ENCODE measurements at regions not wholly inside any gene's neighbourhood (a gene's known extent, or its start where the extent isn't known, plus 50 kb on each side); places are given as distances from the start of the nearest gene placed in this dataset.

GRCh38 chr4:131540256-131540655, 1608.8 kb upstream of the PCDH10 start:
- no peak overlapping the region for H4K5ac ChIP-seq (ENCODE audit: low read length)
- DNase-seq: no peak
- no peak overlapping the region for H3K18ac ChIP-seq (ENCODE audit: low read length)
- no peaks in the 10 kb centered on the region for H3K36me3 ChIP-seq (ENCODE audit: control insufficient read depth, insufficient read depth, low read length)
- no peak overlapping the region for H3K23ac ChIP-seq (ENCODE audit: low read length)
- H3K56ac ChIP-seq (ENCODE audit: low read length): no peak overlapping the region
- H2BK120ac ChIP-seq (ENCODE audit: low read depth, low read length): no peak overlapping the region
- no peak overlapping the region for H2BK5ac ChIP-seq (ENCODE audit: low read length)
- H3K79me2 ChIP-seq (ENCODE audit: control insufficient read depth, insufficient read depth, low read length): no peaks in the 10 kb centered on the region
- H2AK5ac ChIP-seq (ENCODE audit: low read length): no peak overlapping the region
- no peak overlapping the region for H3K9ac ChIP-seq (ENCODE audit: low read length)
- no peak overlapping the region for H3K4me2 ChIP-seq (ENCODE audit: low read length)
- H3K4me1 ChIP-seq (ENCODE audit: control insufficient read depth, low read depth, low read length): no peaks in the 10 kb centered on the region
- WGBS (ENCODE audit: extremely low coverage, insufficient coverage, low lambda C conversion rate): no CpG with 5 or more reads among the region's 3 CpGs
- no peaks in the 10 kb centered on the region for H3K79me1 ChIP-seq (ENCODE audit: low read length)
- no peaks in the 10 kb centered on the region for H3K27me3 ChIP-seq (ENCODE audit: insufficient read depth, low read length, poor library complexity)
- H2BK15ac ChIP-seq (replicated peaks; ENCODE audit: low read depth): no peak overlapping the region
- no peak overlapping the region for H3K27ac ChIP-seq (ENCODE audit: low read depth, low read length)
- no peak overlapping the region for H3K4me3 ChIP-seq (ENCODE audit: low read length)
- no peak overlapping the region for H4K8ac ChIP-seq (ENCODE audit: low read depth, low read length)
- no peak overlapping the region for H3K4ac ChIP-seq (ENCODE audit: low read depth, low read length)

- Histone ChIP-seq H3K4me2 (ENCODE audit: low read length) (no peak overlapping the region), H3K4me1 (ENCODE audit: control insufficient read depth, low read depth, low read length) (no peaks in the 10 kb centered on the region), H3K36me3 (ENCODE audit: control insufficient read depth, insufficient read depth, low read length) (no peaks in the 10 kb centered on the region), H3K79me2 (ENCODE audit: control insufficient read depth, insufficient read depth, low read length) (no peaks in the 10 kb centered on the region), H3K4ac (ENCODE audit: low read depth, low read length) (no peak overlapping the region), H3K79me1 (ENCODE audit: low read length) (no peaks in the 10 kb centered on the region), H2BK120ac (ENCODE audit: low read depth, low read length) (no peak overlapping the region), H3K27me3 (ENCODE audit: insufficient read depth, low read length, poor library complexity) (no peaks in the 10 kb centered on the region), H3K27ac (ENCODE audit: low read depth, low read length) (no peak overlapping the region), H3K56ac (ENCODE audit: low read length) (no peak overlapping the region), H2BK5ac (ENCODE audit: low read length) (no peak overlapping the region), H3K4me3 (ENCODE audit: low read length) (no peak overlapping the region), H3K18ac (ENCODE audit: low read length) (no peak overlapping the region), H4K5ac (ENCODE audit: low read length) (no peak overlapping the region), H3K23ac (ENCODE audit: low read length) (no peak overlapping the region), H2BK15ac (replicated peaks; ENCODE audit: low read depth) (no peak overlapping the region), H4K8ac (ENCODE audit: low read depth, low read length) (no peak overlapping the region), H3K9ac (ENCODE audit: low read length) (no peak overlapping the region), H2AK5ac (ENCODE audit: low read length) (no peak overlapping the region)
- no peak for DNase-seq
- no CpG with 5 or more reads among the region's 7 CpGs for WGBS (ENCODE audit: extremely low coverage, insufficient coverage, low lambda C conversion rate)
These were observed 1601.5 kb upstream of the PCDH10 start for GRCh38 chr4:131547506-131547981.

- no peak overlapping the region for H4K5ac ChIP-seq (ENCODE audit: low read length)
- no peak overlapping the region for H2AK5ac ChIP-seq (ENCODE audit: low read length)
- no peak overlapping the region for H3K18ac ChIP-seq (ENCODE audit: low read length)
- H3K36me3 ChIP-seq (ENCODE audit: control insufficient read depth, insufficient read depth, low read length): no peaks in the 10 kb centered on the region
- no peak overlapping the region for H3K4me3 ChIP-seq (ENCODE audit: low read length)
- no peak overlapping the region for H3K27ac ChIP-seq (ENCODE audit: low read depth, low read length)
- no peaks in the 10 kb centered on the region for H3K79me2 ChIP-seq (ENCODE audit: control insufficient read depth, insufficient read depth, low read length)
- DNase-seq: no peak
- no peaks in the 10 kb centered on the region for H3K27me3 ChIP-seq (ENCODE audit: insufficient read depth, low read length, poor library complexity)
- H2BK15ac ChIP-seq (replicated peaks; ENCODE audit: low read depth): no peak overlapping the region
- H3K4ac ChIP-seq (ENCODE audit: low read depth, low read length): no peak overlapping the region
- no peaks in the 10 kb centered on the region for H3K4me1 ChIP-seq (ENCODE audit: control insufficient read depth, low read depth, low read length)
- no peak overlapping the region for H2BK120ac ChIP-seq (ENCODE audit: low read depth, low read length)
- WGBS (ENCODE audit: extremely low coverage, insufficient coverage, low lambda C conversion rate): no CpG with 5 or more reads among the region's 1 CpG
- H3K56ac ChIP-seq (ENCODE audit: low read length): no peak overlapping the region
- no peaks in the 10 kb centered on the region for H3K79me1 ChIP-seq (ENCODE audit: low read length)
- H4K8ac ChIP-seq (ENCODE audit: low read depth, low read length): no peak overlapping the region
- no peak overlapping the region for H3K4me2 ChIP-seq (ENCODE audit: low read length)
- no peak overlapping the region for H3K9ac ChIP-seq (ENCODE audit: low read length)
- no peak overlapping the region for H3K23ac ChIP-seq (ENCODE audit: low read length)
- no peak overlapping the region for H2BK5ac ChIP-seq (ENCODE audit: low read length)
These were observed 1597.8 kb upstream of the PCDH10 start for GRCh38 chr4:131551306-131551705.

GRCh38 chr4:131566026-131566425, 1583.1 kb upstream of the PCDH10 start:
- Histone ChIP-seq H3K4me1 (ENCODE audit: control insufficient read depth, low read depth, low read length) (no peaks in the 10 kb centered on the region), H3K4me3 (ENCODE audit: low read length) (no peak overlapping the region), H3K27me3 (ENCODE audit: insufficient read depth, low read length, poor library complexity) (no peaks in the 10 kb centered on the region), H4K5ac (ENCODE audit: low read length) (no peak overlapping the region), H2AK5ac (ENCODE audit: low read length) (no peak overlapping the region), H2BK5ac (ENCODE audit: low read length) (no peak overlapping the region), H3K9ac (ENCODE audit: low read length) (no peak overlapping the region), H3K18ac (ENCODE audit: low read length) (no peak overlapping the region), H3K79me2 (ENCODE audit: control insufficient read depth, insufficient read depth, low read length) (no peaks in the 10 kb centered on the region), H3K36me3 (ENCODE audit: control insufficient read depth, insufficient read depth, low read length) (no peaks in the 10 kb centered on the region), H3K27ac (ENCODE audit: low read depth, low read length) (no peak overlapping the region), H4K8ac (ENCODE audit: low read depth, low read length) (no peak overlapping the region), H3K79me1 (ENCODE audit: low read length) (no peaks in the 10 kb centered on the region), H3K56ac (ENCODE audit: low read length) (no peak overlapping the region), H3K4ac (ENCODE audit: low read depth, low read length) (no peak overlapping the region), H2BK120ac (ENCODE audit: low read depth, low read length) (no peak overlapping the region), H3K4me2 (ENCODE audit: low read length) (no peak overlapping the region), H2BK15ac (replicated peaks; ENCODE audit: low read depth) (no peak overlapping the region), H3K23ac (ENCODE audit: low read length) (no peak overlapping the region)
- WGBS (ENCODE audit: extremely low coverage, insufficient coverage, low lambda C conversion rate): no CpG with 5 or more reads among the region's 1 CpG
- DNase-seq: no peak

GRCh38 chr4:131584587-131584986, 1564.5 kb upstream of the PCDH10 start:
- H3K79me2 ChIP-seq (ENCODE audit: control insufficient read depth, insufficient read depth, low read length): no peaks in the 10 kb centered on the region
- H3K27ac ChIP-seq (ENCODE audit: low read depth, low read length): no peak overlapping the region
- no peaks in the 10 kb centered on the region for H3K36me3 ChIP-seq (ENCODE audit: control insufficient read depth, insufficient read depth, low read length)
- H3K56ac ChIP-seq (ENCODE audit: low read length): no peak overlapping the region
- no peaks in the 10 kb centered on the region for H3K4me1 ChIP-seq (ENCODE audit: control insufficient read depth, low read depth, low read length)
- no peak overlapping the region for H3K18ac ChIP-seq (ENCODE audit: low read length)
- no peak overlapping the region for H4K5ac ChIP-seq (ENCODE audit: low read length)
- no peak overlapping the region for H4K8ac ChIP-seq (ENCODE audit: low read depth, low read length)
- no peak overlapping the region for H3K4me3 ChIP-seq (ENCODE audit: low read length)
- H3K27me3 ChIP-seq (ENCODE audit: insufficient read depth, low read length, poor library complexity): no peaks in the 10 kb centered on the region
- no peak for DNase-seq
- no peak overlapping the region for H2AK5ac ChIP-seq (ENCODE audit: low read length)
- no peak overlapping the region for H3K9ac ChIP-seq (ENCODE audit: low read length)
- no peak overlapping the region for H3K23ac ChIP-seq (ENCODE audit: low read length)
- no peak overlapping the region for H2BK120ac ChIP-seq (ENCODE audit: low read depth, low read length)
- H2BK15ac ChIP-seq (replicated peaks; ENCODE audit: low read depth): no peak overlapping the region
- no peak overlapping the region for H3K4me2 ChIP-seq (ENCODE audit: low read length)
- H3K4ac ChIP-seq (ENCODE audit: low read depth, low read length): no peak overlapping the region
- no peaks in the 10 kb centered on the region for H3K79me1 ChIP-seq (ENCODE audit: low read length)
- no peak overlapping the region for H2BK5ac ChIP-seq (ENCODE audit: low read length)
- WGBS (ENCODE audit: extremely low coverage, insufficient coverage, low lambda C conversion rate): no CpG with 5 or more reads among the region's 5 CpGs

GRCh38 chr4:131595140-131595539, 1554.0 kb upstream of the PCDH10 start:
- WGBS (ENCODE audit: extremely low coverage, insufficient coverage, low lambda C conversion rate): 100% methylated on average over 1 of the region's 2 CpGs
- no peak overlapping the region for H3K9ac ChIP-seq (ENCODE audit: low read length)
- H3K56ac ChIP-seq (ENCODE audit: low read length): no peak overlapping the region
- H3K18ac ChIP-seq (ENCODE audit: low read length): no peak overlapping the region
- no peak overlapping the region for H3K27ac ChIP-seq (ENCODE audit: low read depth, low read length)
- H3K27me3 ChIP-seq (ENCODE audit: insufficient read depth, low read length, poor library complexity): no peaks in the 10 kb centered on the region
- no peak for DNase-seq
- H3K4me3 ChIP-seq (ENCODE audit: low read length): no peak overlapping the region
- H2BK120ac ChIP-seq (ENCODE audit: low read depth, low read length): no peak overlapping the region
- H4K8ac ChIP-seq (ENCODE audit: low read depth, low read length): no peak overlapping the region
- no peak overlapping the region for H3K23ac ChIP-seq (ENCODE audit: low read length)
- H2AK5ac ChIP-seq (ENCODE audit: low read length): no peak overlapping the region
- no peaks in the 10 kb centered on the region for H3K4me1 ChIP-seq (ENCODE audit: control insufficient read depth, low read depth, low read length)
- H4K5ac ChIP-seq (ENCODE audit: low read length): no peak overlapping the region
- H2BK15ac ChIP-seq (replicated peaks; ENCODE audit: low read depth): no peak overlapping the region
- no peaks in the 10 kb centered on the region for H3K36me3 ChIP-seq (ENCODE audit: control insufficient read depth, insufficient read depth, low read length)
- no peak overlapping the region for H2BK5ac ChIP-seq (ENCODE audit: low read length)
- H3K4ac ChIP-seq (ENCODE audit: low read depth, low read length): no peak overlapping the region
- no peaks in the 10 kb centered on the region for H3K79me2 ChIP-seq (ENCODE audit: control insufficient read depth, insufficient read depth, low read length)
- no peaks in the 10 kb centered on the region for H3K79me1 ChIP-seq (ENCODE audit: low read length)
- no peak overlapping the region for H3K4me2 ChIP-seq (ENCODE audit: low read length)
